RWPE2 (cell line): ENCODE measurements at regions not wholly inside any gene's neighbourhood (a gene's known extent, or its start where the extent isn't known, plus 50 kb on each side); places are given as distances from the start of the nearest gene placed in this dataset.

Experiments used
- ATAC-seq: fragments of 200-7000 bp; cut with Tn5 transposase; 3 replicates; pipeline ENCODE4 v1.9.1; 2021; ENCODE audit warnings: low read depth
- DNase-seq: peaks from one replicate; pipeline ENCODE4 v3.0.0-alpha.2; 2020; ENCODE audit warnings: low spot score
- H3K27ac ChIP-seq: fragments of 450-650 bp; 2 replicates; pipeline ENCODE4 v1.5.1; 2017; ENCODE audit warnings: mild to moderate bottlenecking; ENCODE audit not compliant: poor library complexity, severe bottlenecking
- H3K27me3 ChIP-seq: fragments of 250-450 bp; sonication (Bioruptor Pico); 2 replicates; pipeline ENCODE4 v1.5.1; 2021; ENCODE audit warnings: mild to moderate bottlenecking, moderate library complexity; ENCODE audit not compliant: insufficient read depth, poor library complexity, severe bottlenecking
- H3K36me3 ChIP-seq: fragments of 250-450 bp; sonication (Bioruptor Pico); 2 replicates; pipeline ENCODE4 v1.5.1; 2020; ENCODE audit warnings: low read depth, mild to moderate bottlenecking, moderate library complexity
- H3K4me1 ChIP-seq: fragments of 250-450 bp; sonication (Bioruptor Pico); 2 replicates; pipeline ENCODE4 v1.5.1; 2021; ENCODE audit warnings: mild to moderate bottlenecking, moderate library complexity; ENCODE audit not compliant: insufficient read depth, poor library complexity, severe bottlenecking
- H3K4me3 ChIP-seq: fragments of 250-450 bp; sonication (Bioruptor Pico); 2 replicates; pipeline ENCODE4 v1.5.1; 2021; ENCODE audit warnings: mild to moderate bottlenecking, moderate library complexity; ENCODE audit not compliant: severe bottlenecking
- H3K9me3 ChIP-seq: fragments of 250-450 bp; sonication (Bioruptor Pico); 2 replicates; pipeline ENCODE4 v1.5.1; 2021; ENCODE audit warnings: mild to moderate bottlenecking, moderate library complexity; ENCODE audit not compliant: severe bottlenecking
- TF ChIP-seq, protein P1 (sequence below): fragments of 450-650 bp; IDR thresholded peaks from one replicate; pipeline ENCODE4 v1.5.1; 2017; ENCODE audit warnings: mild to moderate bottlenecking, moderate library complexity; ENCODE audit not compliant: poor library complexity, severe bottlenecking

DNA sequence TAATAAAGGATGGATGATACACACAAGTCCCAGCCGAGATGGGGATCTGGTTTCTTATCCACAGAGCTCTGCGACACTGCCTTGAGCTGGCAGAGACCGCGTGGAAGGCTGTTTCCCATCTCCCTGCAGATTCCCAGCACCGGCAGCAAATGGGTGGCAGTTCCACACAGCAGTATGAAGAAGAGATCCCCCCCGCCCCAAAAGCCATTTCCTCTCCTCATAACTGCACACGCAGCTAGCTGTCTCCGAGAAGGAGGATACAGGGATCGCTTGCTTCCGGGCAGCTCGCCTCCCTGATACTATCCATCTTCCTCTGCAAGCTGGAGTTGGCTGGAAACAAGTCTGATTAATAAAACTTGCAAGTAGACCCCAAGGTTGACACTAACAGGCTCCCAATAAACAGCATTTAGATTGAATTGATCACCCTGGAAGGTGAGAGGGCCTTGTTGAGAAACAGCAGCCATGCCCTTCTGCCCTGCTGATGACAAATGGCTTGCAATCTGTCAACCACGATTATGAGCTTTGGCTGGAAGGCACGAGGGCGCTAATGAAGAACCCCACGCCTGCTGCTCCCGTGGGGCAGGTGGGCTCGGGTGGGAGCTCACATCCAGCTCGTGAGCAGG lies 642.3 kb downstream of the AJAP1 start:
- no peak overlapping the region for H3K27ac ChIP-seq
- ATAC-seq: no peak

DNA sequence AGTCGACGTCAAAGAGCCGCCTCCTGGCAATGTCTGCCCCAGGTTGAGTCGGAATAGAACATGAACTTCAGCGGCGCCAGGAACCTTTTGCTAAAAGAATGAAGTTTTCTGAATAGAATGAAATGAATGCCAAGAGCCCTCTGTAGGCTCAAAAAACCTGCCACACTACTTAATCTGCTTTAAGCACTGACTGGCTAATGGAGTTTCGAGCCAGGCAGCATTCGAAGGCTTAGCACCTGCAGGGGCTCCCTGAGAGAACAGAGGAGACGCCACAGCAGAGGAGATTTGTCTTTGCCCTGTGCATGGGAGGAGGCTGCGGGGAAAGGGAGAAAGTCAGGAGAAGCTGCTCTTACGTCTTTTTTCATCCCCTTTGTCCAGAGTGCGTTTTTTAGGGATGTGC lies 641.7 kb downstream of the AJAP1 start:
- no peak overlapping the region for H3K27ac ChIP-seq
- TF ChIP-seq, protein P1, sequence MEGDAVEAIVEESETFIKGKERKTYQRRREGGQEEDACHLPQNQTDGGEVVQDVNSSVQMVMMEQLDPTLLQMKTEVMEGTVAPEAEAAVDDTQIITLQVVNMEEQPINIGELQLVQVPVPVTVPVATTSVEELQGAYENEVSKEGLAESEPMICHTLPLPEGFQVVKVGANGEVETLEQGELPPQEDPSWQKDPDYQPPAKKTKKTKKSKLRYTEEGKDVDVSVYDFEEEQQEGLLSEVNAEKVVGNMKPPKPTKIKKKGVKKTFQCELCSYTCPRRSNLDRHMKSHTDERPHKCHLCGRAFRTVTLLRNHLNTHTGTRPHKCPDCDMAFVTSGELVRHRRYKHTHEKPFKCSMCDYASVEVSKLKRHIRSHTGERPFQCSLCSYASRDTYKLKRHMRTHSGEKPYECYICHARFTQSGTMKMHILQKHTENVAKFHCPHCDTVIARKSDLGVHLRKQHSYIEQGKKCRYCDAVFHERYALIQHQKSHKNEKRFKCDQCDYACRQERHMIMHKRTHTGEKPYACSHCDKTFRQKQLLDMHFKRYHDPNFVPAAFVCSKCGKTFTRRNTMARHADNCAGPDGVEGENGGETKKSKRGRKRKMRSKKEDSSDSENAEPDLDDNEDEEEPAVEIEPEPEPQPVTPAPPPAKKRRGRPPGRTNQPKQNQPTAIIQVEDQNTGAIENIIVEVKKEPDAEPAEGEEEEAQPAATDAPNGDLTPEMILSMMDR: no peak
- H3K9me3 ChIP-seq: no peaks in the 10 kb centered on the region
- ATAC-seq (no peak), DNase-seq (no peak)
- H3K27me3 ChIP-seq: peaks cover 16% of the 10 kb centered on the region
- H3K4me1 ChIP-seq: no peaks in the 10 kb centered on the region
- no peak overlapping the region for H3K4me3 ChIP-seq
- H3K36me3 ChIP-seq: no peaks in the 10 kb centered on the region

More for the DNA sequence above, 642.3 kb downstream of the AJAP1 start:
- H3K9me3 ChIP-seq: no peaks in the 10 kb centered on the region
- TF ChIP-seq, protein P1: no peak
- H3K27me3 ChIP-seq: peaks cover 16% of the 10 kb centered on the region
- no peaks in the 10 kb centered on the region for H3K36me3 ChIP-seq
- no peak for DNase-seq
- no peak overlapping the region for H3K4me3 ChIP-seq
- no peaks in the 10 kb centered on the region for H3K4me1 ChIP-seq

DNA sequence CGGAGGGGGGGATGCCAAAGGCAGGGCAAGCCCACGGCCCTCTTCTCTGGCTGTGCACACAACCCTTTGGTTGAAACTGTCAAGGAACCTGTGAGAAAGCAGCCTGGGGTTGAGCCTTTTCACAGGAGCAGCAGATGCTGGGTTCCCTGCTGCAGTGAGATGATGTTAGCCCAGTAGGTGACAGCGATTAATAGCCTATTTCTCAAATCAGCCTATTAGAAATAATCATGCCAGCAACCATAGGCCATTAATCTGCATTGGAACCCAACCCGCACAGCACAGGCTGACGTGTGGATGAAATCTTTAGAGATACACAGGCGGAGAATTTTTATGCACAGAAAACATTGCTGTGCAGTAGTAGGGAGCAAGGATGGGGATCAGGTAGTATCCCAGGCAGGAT lies 637.5 kb downstream of the AJAP1 start:
- TF ChIP-seq, protein P1: no peak
- ATAC-seq (no peak), DNase-seq (no peak)
- no peak overlapping the region for H3K4me3 ChIP-seq
- no peaks in the 10 kb centered on the region for H3K9me3 ChIP-seq
- H3K36me3 ChIP-seq: no peaks in the 10 kb centered on the region
- no peaks in the 10 kb centered on the region for H3K4me1 ChIP-seq
- peaks cover 16% of the 10 kb centered on the region for H3K27me3 ChIP-seq
- H3K27ac ChIP-seq: no peak overlapping the region

DNA sequence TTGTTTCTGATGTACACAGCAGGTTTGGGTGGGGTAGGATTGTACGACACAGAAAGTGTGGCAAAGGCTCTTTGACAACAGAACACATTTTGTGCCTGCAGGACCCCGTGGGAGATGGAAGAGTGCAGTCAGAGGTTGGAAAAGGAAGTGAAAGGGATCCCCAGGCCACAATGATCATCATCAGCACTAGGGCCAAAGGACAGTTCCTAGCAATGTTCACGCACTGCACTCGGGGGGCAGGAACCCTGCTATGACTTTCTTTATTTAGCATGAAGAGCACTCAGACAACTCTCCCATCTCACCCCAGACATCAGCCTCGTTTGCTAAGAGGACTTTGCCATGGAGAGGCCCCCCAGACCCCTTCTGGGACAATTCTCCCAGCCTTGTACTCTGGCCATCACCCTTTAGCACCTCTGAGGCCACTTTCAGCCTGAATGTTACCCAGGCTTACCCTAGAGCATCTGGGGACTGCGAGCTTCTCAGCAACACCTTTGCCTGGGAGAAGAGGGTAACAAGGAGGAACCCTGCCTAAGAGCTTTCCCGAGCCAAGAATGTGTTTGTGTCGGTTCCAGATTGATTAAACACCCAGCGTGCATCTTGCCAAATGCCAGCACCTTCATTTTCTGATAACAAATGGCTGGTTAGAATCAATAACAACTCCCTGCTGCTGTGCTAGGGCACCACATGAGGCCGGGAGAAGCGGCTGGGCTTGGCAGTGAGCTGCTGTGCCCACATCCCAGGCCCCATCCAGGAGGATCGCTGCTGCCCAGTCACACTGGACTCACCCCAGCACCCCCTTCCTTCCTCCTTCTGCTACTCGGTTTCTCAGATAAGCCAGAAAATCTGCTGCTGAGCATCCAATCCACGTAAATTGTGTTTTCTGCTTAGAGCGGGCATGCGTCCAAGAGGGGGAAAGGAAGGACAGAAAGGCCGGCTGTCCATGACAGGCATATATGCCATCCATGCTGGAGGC lies 633.1 kb downstream of the AJAP1 start:
- Histone ChIP-seq H3K36me3 (no peaks in the 10 kb centered on the region), H3K4me1 (no peaks in the 10 kb centered on the region), H3K9me3 (no peaks in the 10 kb centered on the region), H3K27ac (no peak overlapping the region), H3K27me3 (no peaks in the 10 kb centered on the region), H3K4me3 (no peak overlapping the region)
- no peak for DNase-seq
- ATAC-seq: no peak
- TF ChIP-seq, protein P1: no peak

DNA sequence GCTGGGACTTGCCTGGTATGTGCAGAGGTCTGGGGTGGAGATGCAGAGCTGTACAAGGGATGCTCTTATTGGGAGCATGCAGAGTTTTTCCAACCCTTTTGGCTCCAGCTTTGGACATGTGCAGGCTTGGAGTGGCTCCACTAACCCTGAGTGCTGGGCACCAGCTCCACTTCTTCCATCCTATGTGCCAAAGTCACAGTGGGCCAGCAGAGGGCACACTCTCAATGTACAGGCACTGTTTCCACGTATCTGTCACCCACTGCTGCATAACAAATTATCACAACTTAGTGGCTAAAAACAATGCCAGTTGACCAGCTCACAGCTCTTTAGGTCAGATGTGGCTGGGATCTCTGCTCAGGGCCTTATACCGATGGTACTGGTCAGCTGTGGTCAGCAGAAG lies 631.8 kb downstream of the AJAP1 start:
- Histone ChIP-seq H3K27ac (no peak overlapping the region), H3K4me1 (no peaks in the 10 kb centered on the region), H3K27me3 (no peaks in the 10 kb centered on the region), H3K9me3 (no peaks in the 10 kb centered on the region), H3K36me3 (no peaks in the 10 kb centered on the region), H3K4me3 (no peak overlapping the region)
- DNase-seq: no peak
- TF ChIP-seq, protein P1: peak; percentile 19
- ATAC-seq: no peak
